Transverse colon (tissue), 4 donors: ENCODE measurements at regions not wholly inside any gene's neighbourhood (a gene's known extent, or its start where the extent isn't known, plus 50 kb on each side); places are given as distances from the start of the nearest gene placed in this dataset.

Experiments used
- DNase-seq: peaks from one replicate; pipeline ENCODE4 v3.0.0-alpha.2; 2019
- H3K27ac ChIP-seq, 4 donors: fragments of 200-600 bp; sonication (generic); 2 replicates each; pipeline ENCODE4 v1.5.1; 2016 to 2018; ENCODE audit warnings: inconsistent platforms in 4 of 4
- H3K27me3 ChIP-seq: fragments of 200-600 bp; sonication (generic); 2 replicates; pipeline ENCODE4 v1.5.1; 2017; ENCODE audit warnings: inconsistent platforms
- H3K36me3 ChIP-seq, 4 donors: fragments of 200-600 bp; sonication (generic); 2 replicates each; pipeline ENCODE4 v1.5.1; 2017 to 2019; ENCODE audit warnings: inconsistent platforms in 4 of 4
- H3K4me1 ChIP-seq, 4 donors: fragments of 200-600 bp; sonication (generic); 2 replicates each; pipeline ENCODE4 v1.5.1; 2017 to 2020; ENCODE audit warnings: inconsistent platforms in 4 of 4
- H3K4me3 ChIP-seq, 4 donors: fragments of 200-600 bp; sonication (generic); 1 replicate in 1 of 4; 2 replicates in 3 of 4; pipeline versions ENCODE4 v1.5.1 to v1.6.1; 2017 to 2019; ENCODE audit warnings: inconsistent platforms in 4 of 4
- H3K9me3 ChIP-seq, 2 donors: fragments of 200-600 bp; sonication (generic); 2 replicates each; pipeline ENCODE4 v1.5.1; 2017 to 2019; ENCODE audit warnings: inconsistent platforms in 2 of 2
- CTCF ChIP-seq, 5 experiments: fragments of 200-600 bp in 3 of 5; fragments of 450-650 bp in 2 of 5; sonication (generic) in 3 of 5; IDR thresholded peaks; 1 replicate in 2 of 5; 2 replicates in 3 of 5; pipeline ENCODE4 v1.5.1; 2016 to 2017; ENCODE audit warnings: antibody characterized with exemption in 5 of 5, inconsistent platforms in 3 of 5, mild to moderate bottlenecking in 2 of 5, moderate library complexity in 1 of 5
- EP300 ChIP-seq: sonication (generic); formaldehyde crosslinking; IDR thresholded peaks from one replicate; pipeline ENCODE4 v1.6.1; 2017; ENCODE audit warnings: antibody characterized with exemption, low read depth
- POLR2A ChIP-seq: fragments of 450-650 bp; IDR thresholded peaks from one replicate; pipeline ENCODE4 v1.6.1; 2016; ENCODE audit warnings: antibody characterized with exemption, mild to moderate bottlenecking, moderate library complexity
- POLR2AphosphoS5 ChIP-seq, 3 donors: sonication (generic); formaldehyde crosslinking; IDR thresholded peaks; one replicate each; pipeline ENCODE4 v1.6.1; 2016; ENCODE audit warnings: antibody characterized with exemption in 3 of 3
- WGBS, 2 donors: methylation state at CpG; one replicate each; pipeline ENCODE4 v1.1.5; 2018; ENCODE audit warnings: low coverage in 1 of 2; 5-methylcytosine and 5-hydroxymethylcytosine counted together
- in situ Hi-C, 4 donors: fragments of 200-750 bp; cut with MboI; loops; one replicate each; pipeline versions ENCODE4 v1.15.0 to v1.15.1; 2017; ENCODE audit warnings: low sequenced_read_pairs in 3 of 4, low pct_ligation_motif_present in 1 of 4, low pct_unique_long_range_greater_than_20kb in 1 of 4
- intact Hi-C: fragments of 100-400 bp; cut with DNase I; formaldehyde crosslinking; loops from one replicate; pipeline ENCODE4 v1.15.1; 2023; ENCODE audit warnings: low total_unique reads

GRCh38 chr1:4509206-4509605 is 145.2 kb upstream of the AJAP1 start:
- Histone ChIP-seq H3K4me3 (no peak overlapping the region), H3K27me3 (no peaks in the 10 kb centered on the region), H3K4me1 (no peaks in the 10 kb centered on the region), H3K9me3 (no peaks in the 10 kb centered on the region), H3K27ac (no peak overlapping the region), H3K36me3 (no peaks in the 10 kb centered on the region)
- intact Hi-C loops (no loop called here), in situ Hi-C loops (no loop called here)
- no peak for DNase-seq
- TF ChIP-seq EP300: no peak
- no peak for TF ChIP-seq CTCF (IDR thresholded peaks at IDR 0.05)
- no peak for TF ChIP-seq POLR2AphosphoS5 (IDR thresholded peaks at IDR 0.05)
- no peak for TF ChIP-seq POLR2A
- WGBS, 2 donors: 35% methylated on average over 8 of the region's 8 CpGs; no CpG with 5 or more reads in 1 of the 2 donors

GRCh38 chr1:4510276-4510691 is 144.1 kb upstream of the AJAP1 start:
- intact Hi-C loops (no loop called here), in situ Hi-C loops (no loop called here)
- no peak for TF ChIP-seq POLR2A
- no peak for TF ChIP-seq POLR2AphosphoS5 (IDR thresholded peaks at IDR 0.05)
- TF ChIP-seq CTCF (IDR thresholded peaks at IDR 0.05): no peak
- no peak for TF ChIP-seq EP300
- Histone ChIP-seq H3K27me3 (no peaks in the 10 kb centered on the region), H3K36me3 (no peaks in the 10 kb centered on the region), H3K9me3 (no peaks in the 10 kb centered on the region), H3K27ac (no peak overlapping the region), H3K4me3 (no peak overlapping the region), H3K4me1 (no peaks in the 10 kb centered on the region)
- no peak for DNase-seq
- 56% methylated on average over 4 of the region's 4 CpGs; no CpG with 5 or more reads in 1 of the 2 donors for WGBS, 2 donors

- WGBS, 2 donors: 90% methylated on average over 13 of the region's 13 CpGs; no CpG with 5 or more reads in 1 of the 2 donors
- no peaks in the 10 kb centered on the region for H3K4me1 ChIP-seq
- H3K9me3 ChIP-seq: no peaks in the 10 kb centered on the region
- no peaks in the 10 kb centered on the region for H3K36me3 ChIP-seq
- no peak for DNase-seq
- H3K4me3 ChIP-seq: no peak overlapping the region
- in situ Hi-C loops: no loop called here
- TF ChIP-seq POLR2AphosphoS5 (IDR thresholded peaks at IDR 0.05) (no peak), EP300 (no peak)
- H3K27ac ChIP-seq: no peak overlapping the region
- H3K27me3 ChIP-seq: no peaks in the 10 kb centered on the region
- intact Hi-C loops: no loop called here
Measured at GRCh38 chr1:4511374-4511773, 143.0 kb upstream of the AJAP1 start.

- Histone ChIP-seq H3K27me3 (no peaks in the 10 kb centered on the region), H3K4me3 (no peak overlapping the region), H3K9me3 (no peaks in the 10 kb centered on the region), H3K4me1 (no peaks in the 10 kb centered on the region), H3K36me3 (no peaks in the 10 kb centered on the region), H3K27ac (no peak overlapping the region)
- in situ Hi-C loops: no loop called here
- intact Hi-C loops: loop anchor here (1.0 kb wide), 1 partner anchor 35 kb away; no protein-coding TSS in a partner anchor
- TF ChIP-seq POLR2A (no peak), EP300 (no peak), POLR2AphosphoS5 (IDR thresholded peaks at IDR 0.05) (no peak), CTCF (IDR thresholded peaks at IDR 0.05) (no peak)
- DNase-seq: no peak
- 38% methylated on average over 6 of the region's 6 CpGs; no CpG with 5 or more reads in 1 of the 2 donors for WGBS, 2 donors
Measured at GRCh38 chr1:4512636-4513035, 141.8 kb upstream of the AJAP1 start.

DNA sequence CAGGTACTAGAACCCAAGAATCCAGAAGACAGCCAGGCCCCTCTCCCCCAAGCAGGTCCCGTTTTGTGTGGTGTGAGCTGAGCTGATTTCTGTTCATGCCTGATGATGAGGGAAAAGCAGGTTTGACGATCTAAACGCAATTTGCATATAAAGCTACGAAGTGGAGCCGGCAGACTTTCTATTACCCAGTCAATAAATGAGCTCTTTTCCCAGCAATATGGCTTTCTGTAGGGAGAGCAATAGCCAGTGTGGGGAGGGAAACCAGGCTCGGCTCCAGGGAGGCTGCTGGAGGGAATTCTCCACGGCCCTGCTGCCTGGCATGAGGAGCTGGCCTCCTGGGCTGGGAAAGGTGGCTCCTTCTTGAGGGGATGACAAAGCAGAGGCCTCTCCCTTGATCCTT is 140.7 kb upstream of the AJAP1 start:
- no peak for DNase-seq
- Histone ChIP-seq H3K27ac (no peak overlapping the region), H3K27me3 (no peaks in the 10 kb centered on the region), H3K36me3 (no peaks in the 10 kb centered on the region), H3K9me3 (no peaks in the 10 kb centered on the region), H3K4me3 (no peak overlapping the region), H3K4me1 (no peaks in the 10 kb centered on the region)
- in situ Hi-C loops: no loop called here
- TF ChIP-seq CTCF (IDR thresholded peaks at IDR 0.05) (no peak), EP300 (no peak), POLR2A (no peak), POLR2AphosphoS5 (IDR thresholded peaks at IDR 0.05) (no peak)
- 67% methylated on average over 7 of the region's 7 CpGs; no CpG with 5 or more reads in 1 of the 2 donors for WGBS, 2 donors
- intact Hi-C loops: no loop called here
